NCI-H146 treated with DMSO at 0.1 percent for 48 hours (cell line): ENCODE measurements at regions not wholly inside any gene's neighbourhood (a gene's known extent, or its start where the extent isn't known, plus 50 kb on each side); places are given as distances from the start of the nearest gene placed in this dataset.

Source experiments
- DNase-seq: peaks from one replicate; lab custom pipeline; 2025; ENCODE audit not compliant: unreplicated experiment; lab: John Stamatoyannopoulos, UW

GRCh38 chr16:73846356-73846755 is 450.3 kb upstream of the PSMD7 start:
- no peak for DNase-seq

- DNase-seq: no peak
Observed at GRCh38 chr16:73846007-73846330, 450.6 kb upstream of the PSMD7 start.

- no peak for DNase-seq
Observed at GRCh38 chr16:73845238-73846006, 451.2 kb upstream of the PSMD7 start.

GRCh38 chr16:73840728-73841127 is 455.9 kb upstream of the PSMD7 start:
- DNase-seq: no peak

GRCh38 chr16:73831220-73831619 is 465.4 kb upstream of the PSMD7 start:
- DNase-seq: no peak

GRCh38 chr16:73823205-73823849 is 473.3 kb upstream of the PSMD7 start:
- DNase-seq: no peak

- no peak for DNase-seq
Observed at GRCh38 chr16:73817526-73818324, 478.9 kb upstream of the PSMD7 start.

GRCh38 chr16:73813527-73813926 is 483.1 kb upstream of the PSMD7 start:
- no peak for DNase-seq

- no peak for DNase-seq
Observed at GRCh38 chr16:73804456-73804855, 492.2 kb upstream of the PSMD7 start.

- no peak for DNase-seq
Observed at GRCh38 chr16:73798471-73798870, 498.1 kb upstream of the PSMD7 start.

GRCh38 chr16:73797115-73797514 is 499.5 kb upstream of the PSMD7 start:
- no peak for DNase-seq

GRCh38 chr16:73796241-73796640 is 500.4 kb upstream of the PSMD7 start:
- no peak for DNase-seq

GRCh38 chr16:73794994-73795393 is 501.6 kb upstream of the PSMD7 start:
- no peak for DNase-seq

- DNase-seq: no peak
Observed at GRCh38 chr16:73793871-73794437, 502.7 kb upstream of the PSMD7 start.

- no peak for DNase-seq
Observed at GRCh38 chr16:73793260-73793659, 503.4 kb upstream of the PSMD7 start.

- DNase-seq: no peak
Observed at GRCh38 chr16:73792199-73793020, 504.2 kb upstream of the PSMD7 start.

GRCh38 chr16:73781297-73781696 is 515.3 kb upstream of the PSMD7 start:
- DNase-seq: no peak

- DNase-seq: no peak
Observed at GRCh38 chr16:73778887-73779286, 517.7 kb upstream of the PSMD7 start.

GRCh38 chr16:73775841-73776388 is 520.7 kb upstream of the PSMD7 start:
- DNase-seq: no peak

- no peak for DNase-seq
Observed at GRCh38 chr16:73771196-73772064, 525.2 kb upstream of the PSMD7 start.
